SK-N-MC (cell line): ENCODE measurements at regions not wholly inside any gene's neighbourhood (a gene's known extent, or its start where the extent isn't known, plus 50 kb on each side); places are given as distances from the start of the nearest gene placed in this dataset.
A peak's percentile ranks its signal among the peaks of the same experiment; 100 is the strongest.
"Not testable (repeated sequence)": the region's sequence is repeated elsewhere in the genome, so short reads cannot be mapped to it uniquely, and the experiment has no call there.

Source experiments
- DNase-seq: peaks from one replicate; pipeline ENCODE4 v3.0.0-alpha.2; 2011; ENCODE audit warnings: low read depth, low spot score
- H3K27ac ChIP-seq: fragments of 200-600 bp; sonication (generic); 2 replicates; pipeline ENCODE4 v1.5.1; 2016; ENCODE audit warnings: mixed run types
- H3K36me3 ChIP-seq: fragments of 200-600 bp; sonication (generic); 2 replicates; pipeline ENCODE4 v1.6.1; 2017; ENCODE audit warnings: antibody characterized with exemption, low read length, mixed read lengths; ENCODE audit not compliant: insufficient read depth
- H3K4me3 ChIP-seq: fragments of 200-600 bp; sonication (generic); 2 replicates; pipeline ENCODE4 v1.5.1; 2016
- H3K9ac ChIP-seq: fragments of 200-600 bp; sonication (generic); 2 replicates; pipeline ENCODE4 v1.8.0; 2017; ENCODE audit warnings: mixed run types, mixed read lengths; ENCODE audit not compliant: insufficient read length
- H3K9me3 ChIP-seq: fragments of 200-600 bp; sonication (generic); 2 replicates; pipeline ENCODE4 v1.6.1; 2017; ENCODE audit warnings: low read depth, mild to moderate bottlenecking, antibody characterized with exemption, low read length, moderate library complexity, mixed read lengths
- EZH2 ChIP-seq: fragments of 200-600 bp; sonication (generic); IDR thresholded peaks from one replicate; pipeline ENCODE4 v1.6.1; 2017; ENCODE audit warnings: antibody characterized with exemption
- FOXP2 ChIP-seq: optimal IDR thresholded peaks from 2 replicates; pipeline ENCODE3; 2011; ENCODE audit warnings: mild to moderate bottlenecking, moderate library complexity; ENCODE audit not compliant: insufficient read depth; ENCODE audit errors: extremely low read length, control extremely low read depth
- POLR2AphosphoS5 ChIP-seq: IDR thresholded peaks from 2 replicates; pipeline ENCODE4 v1.6.1; 2012; ENCODE audit warnings: mild to moderate bottlenecking, low read depth, low read length, borderline replicate concordance

DNA sequence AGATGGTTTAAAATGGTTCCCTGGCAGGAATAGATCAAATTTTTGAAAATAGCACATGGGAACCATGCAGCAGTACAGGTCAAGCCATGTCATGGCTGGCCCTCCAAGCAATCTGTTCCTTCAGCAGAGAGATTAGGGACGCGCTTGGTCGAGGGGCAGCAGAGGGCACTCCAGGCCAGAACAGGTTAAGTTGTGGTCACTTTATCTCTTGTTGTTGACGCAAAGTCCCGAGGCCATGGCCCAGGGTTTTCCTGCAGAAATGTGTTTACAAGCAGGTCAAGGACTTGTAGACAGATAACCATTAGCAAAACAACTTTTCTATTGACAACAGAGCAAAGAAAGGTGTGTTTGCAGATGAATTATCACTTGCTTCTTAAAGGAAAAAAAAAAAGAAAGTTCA is 570.0 kb upstream of the NR2F2 start:
- DNase-seq, result no peak
- Histone ChIP-seq H3K9me3 (no peaks in the 10 kb centered on the region), H3K9ac (no peak overlapping the region), H3K27ac (no peak overlapping the region), H3K36me3 (no peaks in the 10 kb centered on the region), H3K4me3 (no peak overlapping the region)
- TF ChIP-seq POLR2AphosphoS5, result no peak
- TF ChIP-seq FOXP2, result no peak
- TF ChIP-seq EZH2, result no peak

GRCh38 chr15:95761501-95762165 is 568.9 kb upstream of the NR2F2 start:
- no peak overlapping the region for H3K9ac ChIP-seq
- no peak for TF ChIP-seq POLR2AphosphoS5
- no peak for TF ChIP-seq FOXP2
- TF ChIP-seq EZH2, result no peak
- DNase-seq, result no peak
- no peak overlapping the region for H3K27ac ChIP-seq
- H3K9me3 ChIP-seq, result no peaks in the 10 kb centered on the region
- no peaks in the 10 kb centered on the region for H3K36me3 ChIP-seq
- no peak overlapping the region for H3K4me3 ChIP-seq

DNA sequence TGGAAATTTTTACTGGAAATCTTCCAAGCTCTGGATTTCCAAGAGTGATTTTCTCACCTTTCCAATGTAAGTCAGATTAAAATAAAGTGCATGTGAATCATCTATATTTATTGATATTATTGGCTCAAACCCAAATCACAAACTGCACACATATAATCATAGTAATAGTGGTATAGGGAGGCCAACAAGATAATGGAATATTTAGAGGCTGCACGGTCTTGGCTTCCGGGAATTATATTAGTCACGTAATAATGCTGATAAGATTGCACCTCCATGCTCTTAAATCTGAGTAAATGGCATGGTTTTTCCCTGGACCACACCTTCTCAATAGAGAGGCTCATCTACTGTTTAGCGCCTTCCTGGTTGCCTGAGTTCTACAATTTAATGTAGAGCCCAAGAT is 567.1 kb upstream of the NR2F2 start:
- TF ChIP-seq POLR2AphosphoS5 (no peak), FOXP2 (no peak), EZH2 (no peak)
- Histone ChIP-seq H3K36me3 (no peaks in the 10 kb centered on the region), H3K27ac (no peak overlapping the region), H3K4me3 (no peak overlapping the region), H3K9ac (no peak overlapping the region), H3K9me3 (no peaks in the 10 kb centered on the region)
- DNase-seq, result no peak

DNA sequence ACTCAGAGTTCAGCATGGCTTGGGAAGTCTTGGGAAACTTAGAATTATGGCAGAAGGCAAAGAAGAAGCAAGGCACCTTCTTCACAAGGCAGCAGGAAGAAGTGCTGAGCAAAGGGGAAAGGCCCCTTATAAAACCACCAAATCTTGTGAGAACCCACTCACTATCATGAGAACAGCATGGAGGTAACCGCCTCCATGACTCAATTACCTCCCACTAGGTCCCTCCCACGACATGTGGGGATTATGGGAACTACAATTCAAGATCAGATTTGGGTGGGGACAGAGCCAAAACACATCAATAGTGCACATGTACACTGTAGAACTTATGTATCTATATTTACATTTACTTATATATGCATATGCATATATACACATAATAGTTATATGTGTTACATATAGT is 565.3 kb upstream of the NR2F2 start:
- Histone ChIP-seq H3K27ac (no peak overlapping the region), H3K36me3 (no peaks in the 10 kb centered on the region), H3K4me3 (no peak overlapping the region), H3K9me3 (no peaks in the 10 kb centered on the region), H3K9ac (no peak overlapping the region)
- DNase-seq, result no peak
- TF ChIP-seq FOXP2 (no peak), EZH2 (no peak), POLR2AphosphoS5 (no peak)

- TF ChIP-seq POLR2AphosphoS5, result no peak
- no peak for TF ChIP-seq FOXP2
- H3K4me3 ChIP-seq, result no peak overlapping the region
- H3K36me3 ChIP-seq, result no peaks in the 10 kb centered on the region
- DNase-seq, result no peak
- H3K27ac ChIP-seq, result no peak overlapping the region
- H3K9me3 ChIP-seq, result no peaks in the 10 kb centered on the region
- H3K9ac ChIP-seq, result no peak overlapping the region
Measured at GRCh38 chr15:95770196-95770595, 560.3 kb upstream of the NR2F2 start.

GRCh38 chr15:95772982-95773381 is 557.5 kb upstream of the NR2F2 start:
- Histone ChIP-seq H3K9me3 (no peaks in the 10 kb centered on the region), H3K4me3 (no peak overlapping the region), H3K9ac (no peak overlapping the region), H3K36me3 (no peaks in the 10 kb centered on the region), H3K27ac (no peak overlapping the region)
- no peak for TF ChIP-seq EZH2
- TF ChIP-seq POLR2AphosphoS5, result no peak
- TF ChIP-seq FOXP2, result no peak
- DNase-seq, result no peak

DNA sequence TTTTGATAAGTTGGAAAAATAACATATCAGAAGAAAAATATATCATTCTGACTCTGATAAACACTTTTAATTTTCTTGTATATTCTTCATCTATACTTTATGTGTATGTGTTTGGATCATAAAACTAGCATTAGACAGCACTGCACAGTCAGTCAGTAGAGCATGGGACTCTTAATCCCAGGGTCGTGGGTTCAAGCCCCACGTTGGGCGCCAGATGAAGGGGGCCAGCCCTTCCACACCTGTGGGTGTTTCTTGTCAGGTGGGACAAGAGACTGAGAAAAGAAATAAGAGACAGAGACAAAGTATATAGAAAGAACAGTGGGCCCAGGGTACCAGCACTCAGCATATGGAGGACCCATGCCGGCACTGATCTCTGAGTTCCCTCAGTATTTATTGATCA is 546.0 kb upstream of the NR2F2 start:
- Histone ChIP-seq H3K36me3 (no peaks in the 10 kb centered on the region), H3K9ac (no peak overlapping the region), H3K4me3 (no peak overlapping the region), H3K9me3 (peaks cover 7% of the 10 kb centered on the region; the same call in 1 of the 2 replicates), H3K27ac (no peak overlapping the region)
- no peak for DNase-seq
- no peak for TF ChIP-seq POLR2AphosphoS5

DNA sequence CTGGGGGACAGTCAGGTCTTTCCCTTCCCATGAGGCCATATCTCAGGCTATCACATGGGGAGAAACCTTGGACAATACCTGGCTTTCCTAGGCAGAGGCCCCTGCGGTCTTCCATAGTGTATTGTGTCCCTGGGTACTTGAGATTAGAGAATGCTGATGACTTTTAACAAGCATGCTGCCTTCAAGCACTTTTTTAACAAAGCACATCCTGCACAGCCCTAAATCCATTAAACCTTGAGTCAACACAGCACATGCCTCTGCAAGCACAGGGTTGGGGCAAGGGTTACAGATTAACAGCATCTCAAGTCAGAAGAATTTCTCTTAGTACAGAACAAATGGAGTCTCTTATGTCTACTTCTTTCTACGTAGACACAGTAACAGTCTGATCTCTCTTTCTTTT is 545.2 kb upstream of the NR2F2 start:
- not testable (repeated sequence) for H3K9me3 ChIP-seq, H3K9ac ChIP-seq, DNase-seq, H3K4me3 ChIP-seq, H3K27ac ChIP-seq, H3K36me3 ChIP-seq

GRCh38 chr15:95793231-95793630 is 537.3 kb upstream of the NR2F2 start:
- Histone ChIP-seq H3K9ac (no peak overlapping the region), H3K4me3 (no peak overlapping the region), H3K36me3 (no peaks in the 10 kb centered on the region), H3K9me3 (no peaks in the 10 kb centered on the region), H3K27ac (peak overlapping the region; percentile 76; the same call in 1 of the 2 replicates)
- peak; percentile 47; the same call in 1 of the 2 replicates for TF ChIP-seq POLR2AphosphoS5
- no peak for TF ChIP-seq FOXP2
- peak; percentile 85 for DNase-seq

- no peak for DNase-seq
- H3K9me3 ChIP-seq, result no peaks in the 10 kb centered on the region
- H3K9ac ChIP-seq, result no peak overlapping the region
- H3K36me3 ChIP-seq, result no peaks in the 10 kb centered on the region
- no peak for TF ChIP-seq POLR2AphosphoS5
- TF ChIP-seq FOXP2, result no peak
- TF ChIP-seq EZH2, result no peak
- no peak overlapping the region for H3K4me3 ChIP-seq
- no peak overlapping the region for H3K27ac ChIP-seq
Measured at GRCh38 chr15:95795386-95795785, 535.1 kb upstream of the NR2F2 start.
